ENCODE measurements at regions not wholly inside any gene's neighbourhood (a gene's known extent, or its start where the extent isn't known, plus 50 kb on each side); places are given as distances from the start of the nearest gene placed in this dataset.

DNA sequence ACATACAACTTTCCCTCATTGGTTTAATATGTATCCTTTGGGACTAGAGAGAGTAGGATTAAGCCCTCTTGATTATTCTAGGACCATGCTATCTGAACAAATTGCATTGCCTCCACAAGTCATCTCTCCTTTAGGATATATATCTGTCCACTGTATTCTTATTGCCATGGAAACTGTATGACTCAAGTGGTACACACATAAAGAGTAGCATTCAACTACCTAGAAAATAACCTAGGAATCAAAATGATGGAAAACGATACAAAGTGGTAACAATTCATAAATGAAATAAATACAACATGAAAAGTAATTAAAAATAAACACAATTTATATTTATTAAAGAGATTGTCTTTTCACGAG, 212.1 kb upstream of the P2RY1 start:
- TF ChIP-seq CTCF (IDR thresholded peaks at IDR 0.05; ENCODE audit: insufficient read depth, low read length): no peak
- no peak for TF ChIP-seq POLR2AphosphoS5 (IDR thresholded peaks at IDR 0.05; ENCODE audit: low read depth)
- TF ChIP-seq REST (IDR thresholded peaks at IDR 0.05; ENCODE audit: insufficient replicate concordance, low read depth): no peak
